ENCODE measurements at regions not wholly inside any gene's neighbourhood (a gene's known extent, or its start where the extent isn't known, plus 50 kb on each side); places are given as distances from the start of the nearest gene placed in this dataset.
A peak's percentile ranks its signal among the peaks of the same experiment; 100 is the strongest.
"Not testable (repeated sequence)": the region's sequence is repeated elsewhere in the genome, so short reads cannot be mapped to it uniquely, and the experiment has no call there.

GRCh38 chr6:140649502-140649901, 1275.1 kb upstream of the CITED2 start:
- WGBS: 95% methylated on average over 3 of the region's 3 CpGs
- peaks cover 15% of the 10 kb centered on the region for H3K9me3 ChIP-seq (ENCODE audit: insufficient read depth, low read depth, low read length)

DNA sequence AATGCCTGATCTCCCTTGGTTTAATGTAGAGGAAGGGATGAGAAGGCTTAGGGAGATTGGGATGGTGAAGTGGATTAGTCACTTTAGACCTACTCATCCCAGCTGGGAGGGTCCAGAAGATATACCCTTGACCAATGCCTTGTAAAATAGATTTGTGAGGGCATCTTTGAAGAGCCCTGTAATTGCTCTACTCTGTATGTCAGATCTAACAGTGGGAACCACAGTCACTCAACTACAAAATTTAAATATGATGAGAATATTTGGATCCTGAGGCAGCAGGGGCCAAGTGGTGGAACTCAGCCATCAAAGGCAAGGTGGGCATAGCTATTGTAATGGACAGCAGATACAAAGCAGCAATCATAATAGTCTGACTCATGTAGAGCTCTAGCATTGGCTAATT, 1272.9 kb upstream of the CITED2 start:
- H3K27ac ChIP-seq (ENCODE audit: low read depth, low read length); H3K27me3 ChIP-seq (ENCODE audit: insufficient read depth, low read length); H3K4me1 ChIP-seq (ENCODE audit: insufficient read depth, low read length); H3K36me3 ChIP-seq (ENCODE audit: insufficient read depth, low read length); H3K9ac ChIP-seq (ENCODE audit: low read depth, low read length); H3K4me3 ChIP-seq (ENCODE audit: low read length): not testable (repeated sequence)
- peaks cover 15% of the 10 kb centered on the region for H3K9me3 ChIP-seq (ENCODE audit: insufficient read depth, low read depth, low read length)

More at GRCh38 chr6:140649502-140649901, 1275.1 kb upstream of the CITED2 start:
- H3K27me3 ChIP-seq (ENCODE audit: insufficient read depth, low read length); H3K4me3 ChIP-seq (ENCODE audit: low read length); H3K27ac ChIP-seq (ENCODE audit: low read depth, low read length); H3K4me1 ChIP-seq (ENCODE audit: insufficient read depth, low read length); H3K9ac ChIP-seq (ENCODE audit: low read depth, low read length); H3K36me3 ChIP-seq (ENCODE audit: insufficient read depth, low read length): not testable (repeated sequence)

DNA sequence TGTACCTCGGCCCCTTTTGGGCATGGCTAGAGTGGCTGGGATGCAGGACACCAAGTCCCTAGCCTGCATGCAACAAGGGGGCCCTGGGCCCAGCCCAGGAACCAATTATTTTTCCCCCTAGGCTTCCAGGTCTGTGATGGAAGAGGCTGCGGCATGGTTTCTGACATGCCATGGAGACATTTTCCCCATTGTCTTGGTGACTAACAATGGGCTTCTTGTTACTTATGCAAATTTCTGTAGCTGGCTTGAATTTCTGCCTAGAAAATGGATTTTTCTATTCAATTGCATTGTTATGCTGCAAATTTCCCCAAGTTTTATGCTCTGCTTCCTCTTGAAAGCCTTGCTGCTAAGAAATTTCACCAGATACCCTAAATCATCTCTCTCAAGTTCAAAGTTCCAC, 1269.6 kb upstream of the CITED2 start:
- no peak overlapping the region for H3K27ac ChIP-seq (ENCODE audit: low read depth, low read length)
- no peaks in the 10 kb centered on the region for H3K4me1 ChIP-seq (ENCODE audit: insufficient read depth, low read length)
- no peak overlapping the region for H3K9ac ChIP-seq (ENCODE audit: low read depth, low read length)
- no peaks in the 10 kb centered on the region for H3K27me3 ChIP-seq (ENCODE audit: insufficient read depth, low read length)
- H3K36me3 ChIP-seq (ENCODE audit: insufficient read depth, low read length): no peaks in the 10 kb centered on the region
- H3K4me3 ChIP-seq (ENCODE audit: low read length): no peak overlapping the region
- peaks cover 15% of the 10 kb centered on the region for H3K9me3 ChIP-seq (ENCODE audit: insufficient read depth, low read depth, low read length)
- 92% methylated on average over 2 of the region's 2 CpGs for WGBS

GRCh38 chr6:140641412-140641811, 1267.0 kb upstream of the CITED2 start:
- no peak overlapping the region for H3K9ac ChIP-seq (ENCODE audit: low read depth, low read length)
- no peaks in the 10 kb centered on the region for H3K36me3 ChIP-seq (ENCODE audit: insufficient read depth, low read length)
- peaks cover 10% of the 10 kb centered on the region; the same call in 1 of the 2 replicates for H3K4me1 ChIP-seq (ENCODE audit: insufficient read depth, low read length)
- no peaks in the 10 kb centered on the region; the same call in 1 of the 2 replicates for H3K27me3 ChIP-seq (ENCODE audit: insufficient read depth, low read length)
- H3K27ac ChIP-seq (ENCODE audit: low read depth, low read length): no peak overlapping the region
- H3K9me3 ChIP-seq (ENCODE audit: insufficient read depth, low read depth, low read length): peaks cover 6% of the 10 kb centered on the region; the same call in 1 of the 2 replicates
- H3K4me3 ChIP-seq (ENCODE audit: low read length): no peak overlapping the region

DNA sequence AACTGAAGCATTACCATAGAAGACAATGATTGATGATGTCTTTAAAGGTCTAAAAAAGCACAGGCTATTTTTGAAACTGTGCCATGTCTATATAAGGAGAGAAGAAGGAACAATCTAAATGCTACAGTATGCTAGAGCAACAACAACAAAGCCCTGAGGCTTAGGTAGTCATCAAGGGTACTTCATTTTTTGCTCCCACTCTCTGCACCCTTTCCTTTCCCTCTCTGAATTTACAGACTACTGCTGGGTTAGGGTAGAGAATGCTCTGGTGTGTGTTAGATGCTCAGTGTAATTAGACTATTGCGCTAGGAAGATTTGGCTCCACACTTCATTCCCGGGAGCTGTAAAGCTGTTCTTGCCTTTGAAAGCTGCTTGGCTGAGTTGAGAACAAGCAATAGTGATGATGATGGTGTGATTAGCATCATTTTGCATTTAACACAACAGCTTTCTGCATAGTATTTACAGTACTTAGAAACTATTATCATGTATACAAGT, 1262.5 kb upstream of the CITED2 start:
- Histone ChIP-seq H3K27me3 (ENCODE audit: insufficient read depth, low read length) (no peaks in the 10 kb centered on the region; the same call in 1 of the 2 replicates), H3K36me3 (ENCODE audit: insufficient read depth, low read length) (no peaks in the 10 kb centered on the region), H3K4me1 (ENCODE audit: insufficient read depth, low read length) (peaks cover 13% of the 10 kb centered on the region; the same call in 1 of the 2 replicates), H3K27ac (ENCODE audit: low read depth, low read length) (peak overlapping the region; percentile 56; the same call in 1 of the 2 replicates), H3K4me3 (ENCODE audit: low read length) (no peak overlapping the region), H3K9me3 (ENCODE audit: insufficient read depth, low read depth, low read length) (no peaks in the 10 kb centered on the region), H3K9ac (ENCODE audit: low read depth, low read length) (0 out of 2 replicates have a peak overlapping the region, but pooled peaks have one; percentile 10)
- WGBS: 65% methylated on average over 2 of the region's 2 CpGs

GRCh38 chr6:140636271-140636907, 1261.9 kb upstream of the CITED2 start:
- Histone ChIP-seq H3K27ac (ENCODE audit: low read depth, low read length) (peak overlapping the region; percentile 56; the same call in 1 of the 2 replicates), H3K9me3 (ENCODE audit: insufficient read depth, low read depth, low read length) (no peaks in the 10 kb centered on the region), H3K4me3 (ENCODE audit: low read length) (no peak overlapping the region), H3K4me1 (ENCODE audit: insufficient read depth, low read length) (peaks cover 13% of the 10 kb centered on the region; the same call in 1 of the 2 replicates), H3K27me3 (ENCODE audit: insufficient read depth, low read length) (no peaks in the 10 kb centered on the region; the same call in 1 of the 2 replicates), H3K9ac (ENCODE audit: low read depth, low read length) (no peak overlapping the region), H3K36me3 (ENCODE audit: insufficient read depth, low read length) (no peaks in the 10 kb centered on the region)
- WGBS: 91% methylated on average over 11 of the region's 11 CpGs

- no peaks in the 10 kb centered on the region for H3K36me3 ChIP-seq (ENCODE audit: insufficient read depth, low read length)
- H3K9ac ChIP-seq (ENCODE audit: low read depth, low read length): no peak overlapping the region
- no peak overlapping the region for H3K4me3 ChIP-seq (ENCODE audit: low read length)
- WGBS: 98% methylated on average over 1 of the region's 1 CpG
- H3K27me3 ChIP-seq (ENCODE audit: insufficient read depth, low read length): no peaks in the 10 kb centered on the region
- no peaks in the 10 kb centered on the region for H3K4me1 ChIP-seq (ENCODE audit: insufficient read depth, low read length)
- H3K27ac ChIP-seq (ENCODE audit: low read depth, low read length): no peak overlapping the region
- peaks cover 36% of the 10 kb centered on the region for H3K9me3 ChIP-seq (ENCODE audit: insufficient read depth, low read depth, low read length)
Observed at GRCh38 chr6:140627002-140627401, 1252.6 kb upstream of the CITED2 start.

DNA sequence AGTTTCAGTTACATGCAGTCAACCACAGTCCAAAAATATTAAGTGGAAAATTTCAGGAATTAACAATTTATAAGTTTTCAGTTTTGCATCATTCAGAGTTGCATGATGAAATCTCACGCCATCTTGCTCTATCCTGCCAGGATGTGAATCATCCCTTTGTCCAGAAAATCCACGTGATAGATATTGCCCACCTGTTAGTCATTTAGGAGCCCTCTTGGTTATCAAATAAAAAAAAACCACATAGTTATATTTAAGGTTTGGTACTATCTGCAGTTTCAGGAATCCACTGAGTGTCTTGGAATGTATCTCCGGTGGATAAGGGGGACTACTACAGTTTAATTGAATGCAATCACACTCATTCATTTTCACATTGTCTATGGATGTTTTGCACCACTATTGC, 1249.0 kb upstream of the CITED2 start:
- H3K27me3 ChIP-seq (ENCODE audit: insufficient read depth, low read length): no peaks in the 10 kb centered on the region
- no peak overlapping the region for H3K27ac ChIP-seq (ENCODE audit: low read depth, low read length)

GRCh38 chr6:140620496-140620895, 1246.0 kb upstream of the CITED2 start:
- H3K36me3 ChIP-seq (ENCODE audit: insufficient read depth, low read length): no peaks in the 10 kb centered on the region
- peaks cover 6% of the 10 kb centered on the region; the same call in 1 of the 2 replicates for H3K9me3 ChIP-seq (ENCODE audit: insufficient read depth, low read depth, low read length)
- no peaks in the 10 kb centered on the region for H3K4me1 ChIP-seq (ENCODE audit: insufficient read depth, low read length)
- 95% methylated on average over 1 of the region's 1 CpG for WGBS
- H3K27me3 ChIP-seq (ENCODE audit: insufficient read depth, low read length): no peaks in the 10 kb centered on the region
- H3K9ac ChIP-seq (ENCODE audit: low read depth, low read length): no peak overlapping the region
- no peak overlapping the region for H3K27ac ChIP-seq (ENCODE audit: low read depth, low read length)
- no peak overlapping the region for H3K4me3 ChIP-seq (ENCODE audit: low read length)

More for the DNA sequence above, 1249.0 kb upstream of the CITED2 start:
- Histone ChIP-seq H3K4me1 (ENCODE audit: insufficient read depth, low read length) (no peaks in the 10 kb centered on the region), H3K9ac (ENCODE audit: low read depth, low read length) (no peak overlapping the region), H3K4me3 (ENCODE audit: low read length) (no peak overlapping the region), H3K9me3 (ENCODE audit: insufficient read depth, low read depth, low read length) (peaks cover 36% of the 10 kb centered on the region), H3K36me3 (ENCODE audit: insufficient read depth, low read length) (no peaks in the 10 kb centered on the region)
- 96% methylated on average over 2 of the region's 3 CpGs for WGBS

DNA sequence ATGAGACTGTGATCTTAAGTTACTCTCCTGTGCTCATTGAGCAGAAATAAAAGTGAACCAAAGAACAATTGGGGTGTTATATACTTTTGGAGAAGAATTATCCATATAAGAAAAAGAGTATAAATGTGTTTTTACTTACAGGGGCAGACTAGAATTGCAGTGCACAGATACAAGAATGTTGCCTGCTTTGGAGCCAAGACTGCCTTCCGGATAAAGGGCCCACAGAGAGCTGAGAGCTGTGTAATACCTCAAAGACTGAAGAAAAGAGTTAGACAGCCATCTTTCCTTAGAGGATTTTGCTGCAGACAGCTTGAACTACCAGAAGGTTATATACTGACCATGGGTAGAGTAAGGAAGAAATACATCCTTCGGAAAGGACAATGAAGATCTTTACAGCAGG, 1235.5 kb upstream of the CITED2 start:
- Histone ChIP-seq H3K36me3 (ENCODE audit: insufficient read depth, low read length) (no peaks in the 10 kb centered on the region), H3K4me3 (ENCODE audit: low read length) (no peak overlapping the region), H3K27ac (ENCODE audit: low read depth, low read length) (no peak overlapping the region), H3K9ac (ENCODE audit: low read depth, low read length) (no peak overlapping the region), H3K27me3 (ENCODE audit: insufficient read depth, low read length) (no peaks in the 10 kb centered on the region), H3K4me1 (ENCODE audit: insufficient read depth, low read length) (no peaks in the 10 kb centered on the region), H3K9me3 (ENCODE audit: insufficient read depth, low read depth, low read length) (no peaks in the 10 kb centered on the region)
- WGBS: 84% methylated on average over 2 of the region's 2 CpGs

DNA sequence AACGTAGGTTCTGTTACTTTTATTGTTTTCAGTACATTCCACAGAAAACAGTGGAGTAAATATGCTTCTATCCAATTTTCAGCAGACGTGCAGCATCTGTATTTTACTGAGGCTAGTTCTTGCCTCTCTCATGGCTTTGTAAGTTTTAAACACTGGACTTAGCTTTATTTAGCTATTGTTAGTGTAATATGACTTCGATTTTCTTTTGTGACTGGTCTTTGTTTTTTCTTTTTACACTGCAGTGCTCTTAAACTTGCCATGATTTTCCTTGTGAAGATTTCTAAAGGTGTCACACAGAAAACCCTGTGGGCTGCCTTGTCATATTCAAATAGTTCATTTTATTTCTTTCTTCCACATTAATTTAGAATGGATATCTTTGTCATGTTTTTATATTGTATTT, 1234.9 kb upstream of the CITED2 start:
- Histone ChIP-seq H3K36me3 (ENCODE audit: insufficient read depth, low read length) (no peaks in the 10 kb centered on the region), H3K27me3 (ENCODE audit: insufficient read depth, low read length) (no peaks in the 10 kb centered on the region), H3K4me3 (ENCODE audit: low read length) (no peak overlapping the region), H3K4me1 (ENCODE audit: insufficient read depth, low read length) (no peaks in the 10 kb centered on the region), H3K9me3 (ENCODE audit: insufficient read depth, low read depth, low read length) (no peaks in the 10 kb centered on the region), H3K27ac (ENCODE audit: low read depth, low read length) (no peak overlapping the region), H3K9ac (ENCODE audit: low read depth, low read length) (no peak overlapping the region)
- 92% methylated on average over 2 of the region's 3 CpGs for WGBS
